ENCODE measurements at regions not wholly inside any gene's neighbourhood (a gene's known extent, or its start where the extent isn't known, plus 50 kb on each side); places are given as distances from the start of the nearest gene placed in this dataset.

GRCh38 chr9:102779356-102779755, 215.8 kb upstream of the CYLC2 start:
- TF ChIP-seq EP300 (IDR thresholded peaks at IDR 0.05; ENCODE audit: low read depth) (no peak), POLR2A (IDR thresholded peaks at IDR 0.05) (no peak), CTCF (IDR thresholded peaks at IDR 0.05) (no peak), POLR2AphosphoS5 (IDR thresholded peaks at IDR 0.05) (no peak)
- in situ Hi-C loops (cut with MboI; ENCODE audit: low pct_ligation_motif_present in 1 of 4, low pct_unique_long_range_greater_than_20kb in 1 of 4, low sequenced_read_pairs in 3 of 4) = no loop called here
- H3K27me3 ChIP-seq = no peaks in the 10 kb centered on the region

GRCh38 chr9:102778746-102779145, 216.4 kb upstream of the CYLC2 start:
- H3K9me3 ChIP-seq = no peaks in the 10 kb centered on the region
- intact Hi-C loops (cut with DNase I; ENCODE audit: low total_unique reads) = no loop called here
- H3K27ac ChIP-seq = no peak overlapping the region
- H3K27me3 ChIP-seq = no peaks in the 10 kb centered on the region
- H3K4me1 ChIP-seq = no peaks in the 10 kb centered on the region
- no peak for TF ChIP-seq POLR2AphosphoS5 (IDR thresholded peaks at IDR 0.05)
- no peak for TF ChIP-seq EP300 (IDR thresholded peaks at IDR 0.05; ENCODE audit: low read depth)
- no peak for TF ChIP-seq POLR2A (IDR thresholded peaks at IDR 0.05)
- no peak for TF ChIP-seq CTCF (IDR thresholded peaks at IDR 0.05)
- H3K4me3 ChIP-seq = no peak overlapping the region
- in situ Hi-C loops (cut with MboI; ENCODE audit: low pct_ligation_motif_present in 1 of 4, low pct_unique_long_range_greater_than_20kb in 1 of 4, low sequenced_read_pairs in 3 of 4) = no loop called here
- WGBS, 2 donors (ENCODE audit: low coverage in 1 of 2) = 59 to 68% methylated on average over 4 of the region's 4 CpGs
- H3K36me3 ChIP-seq = no peaks in the 10 kb centered on the region
- no peak for DNase-seq

More at GRCh38 chr9:102779356-102779755, 215.8 kb upstream of the CYLC2 start:
- no peak overlapping the region for H3K27ac ChIP-seq
- intact Hi-C loops (cut with DNase I; ENCODE audit: low total_unique reads) = no loop called here
- no peaks in the 10 kb centered on the region for H3K4me1 ChIP-seq
- no peak overlapping the region for H3K4me3 ChIP-seq
- no peaks in the 10 kb centered on the region for H3K9me3 ChIP-seq
- no peak for DNase-seq
- H3K36me3 ChIP-seq = no peaks in the 10 kb centered on the region

- intact Hi-C loops (cut with DNase I; ENCODE audit: low total_unique reads) (no loop called here), in situ Hi-C loops (cut with MboI; ENCODE audit: low pct_ligation_motif_present in 1 of 4, low pct_unique_long_range_greater_than_20kb in 1 of 4, low sequenced_read_pairs in 3 of 4) (no loop called here)
- Histone ChIP-seq H3K27me3 (no peaks in the 10 kb centered on the region), H3K4me1 (no peaks in the 10 kb centered on the region), H3K9me3 (no peaks in the 10 kb centered on the region), H3K36me3 (no peaks in the 10 kb centered on the region), H3K27ac (no peak overlapping the region), H3K4me3 (no peak overlapping the region)
- no peak for DNase-seq
- 83 to 91% methylated on average over 3 of the region's 3 CpGs for WGBS, 2 donors (ENCODE audit: low coverage in 1 of 2)
- no peak for TF ChIP-seq POLR2AphosphoS5 (IDR thresholded peaks at IDR 0.05)
- TF ChIP-seq POLR2A (IDR thresholded peaks at IDR 0.05) = no peak
- no peak for TF ChIP-seq EP300 (IDR thresholded peaks at IDR 0.05; ENCODE audit: low read depth)
- no peak for TF ChIP-seq CTCF (IDR thresholded peaks at IDR 0.05)
Measured at GRCh38 chr9:102770704-102771103, 224.4 kb upstream of the CYLC2 start.

GRCh38 chr9:102769307-102769706, 225.8 kb upstream of the CYLC2 start:
- in situ Hi-C loops (cut with MboI; ENCODE audit: low pct_ligation_motif_present in 1 of 4, low pct_unique_long_range_greater_than_20kb in 1 of 4, low sequenced_read_pairs in 3 of 4) (no loop called here), intact Hi-C loops (cut with DNase I; ENCODE audit: low total_unique reads) (no loop called here)
- no peak for DNase-seq
- no peaks in the 10 kb centered on the region for H3K9me3 ChIP-seq
- no peak overlapping the region for H3K27ac ChIP-seq
- no peak overlapping the region for H3K4me3 ChIP-seq
- no peaks in the 10 kb centered on the region for H3K4me1 ChIP-seq
- WGBS, 2 donors (ENCODE audit: low coverage in 1 of 2) = 74 to 87% methylated on average over 1 of the region's 1 CpG
- H3K27me3 ChIP-seq = no peaks in the 10 kb centered on the region
- TF ChIP-seq EP300 (IDR thresholded peaks at IDR 0.05; ENCODE audit: low read depth) (no peak), POLR2A (IDR thresholded peaks at IDR 0.05) (no peak), CTCF (IDR thresholded peaks at IDR 0.05) (no peak), POLR2AphosphoS5 (IDR thresholded peaks at IDR 0.05) (no peak)
- no peaks in the 10 kb centered on the region for H3K36me3 ChIP-seq

All from transverse colon (tissue), 4 donors.